H1 (cell line): ENCODE measurements at regions not wholly inside any gene's neighbourhood (a gene's known extent, or its start where the extent isn't known, plus 50 kb on each side); places are given as distances from the start of the nearest gene placed in this dataset.

ENCODE experiments used
- NANOG ChIP-seq: IDR thresholded peaks from 2 replicates; pipeline ENCODE4 v1.6.1; 2011; ENCODE audit warnings: low read length, low read depth, mild to moderate bottlenecking, inconsistent platforms; ENCODE audit not compliant: insufficient read depth, poor library complexity, severe bottlenecking

GRCh38 chr4:134756421-134756820, 554.8 kb upstream of the PABPC4L start (continued):
- TF ChIP-seq NANOG: no peak
